ENCODE measurements at regions not wholly inside any gene's neighbourhood (a gene's known extent, or its start where the extent isn't known, plus 50 kb on each side); places are given as distances from the start of the nearest gene placed in this dataset.

- Histone ChIP-seq H4K20me1 (ENCODE audit: insufficient read depth, low read length) (no peaks in the 10 kb centered on the region), H3K27me3 (ENCODE audit: control insufficient read depth in 1 of 2, insufficient read depth in 2 of 2, low read length in 2 of 2) (no peaks in the 10 kb centered on the region), H3K9ac (ENCODE audit: insufficient read depth, low read depth, low read length) (no peak overlapping the region), H3K36me3 (replicated peaks in 1 of 2; ENCODE audit: control insufficient read depth in 1 of 2, insufficient read depth in 2 of 2, low read length in 2 of 2) (no peaks in the 10 kb centered on the region), H3K4me2 (ENCODE audit: low read depth, low read length) (no peak overlapping the region), H3K4me1 (ENCODE audit: insufficient read depth, low read length) (peaks cover 69% of the 10 kb centered on the region), H3K27ac (ENCODE audit: extremely low read length, insufficient read depth, low read length) (no peak overlapping the region), H2AFZ (ENCODE audit: low read length) (peak overlapping the region; percentile 24), H3K4me3 (replicated peaks in 1 of 3; ENCODE audit: insufficient read depth in 1 of 3, low read depth in 2 of 3, low read length in 3 of 3) (no peak overlapping the region), H3K9me3 (ENCODE audit: low read length) (no peaks in the 10 kb centered on the region), H3K79me2 (ENCODE audit: insufficient read depth, low read length) (no peaks in the 10 kb centered on the region)
- POLR2A ChIA-PET = interaction anchor here (1.1 to 3.7 kb wide), 5 partner anchors 8 to 219 kb away, joined by 3 to 35 read pairs (median 7); partner anchors contain the start of gene TNFRSF21
- FAIRE-seq (no peak), DNase-seq (ENCODE audit: low spot score) (no peak), ATAC-seq (no peak)
- no peak for TF ChIP-seq TRAFD1 (CRISPR knock-in tag; IDR thresholded peaks at IDR 0.05; ENCODE audit: borderline replicate concordance)
- 0 out of 2 replicates have a peak, but pooled peaks have one; percentile 36 for TF ChIP-seq ZNF230 (CRISPR knock-in tag; IDR thresholded peaks at IDR 0.05)
- CTCF ChIA-PET (ENCODE audit: low intra/inter-chr PET ratio, low total read pairs) = no interaction called here
- in situ Hi-C loops (cut with HindIII; ENCODE audit: extremely low pct_ligation_motif_present, low pct_unique_long_range_greater_than_20kb) = loop anchor here (10.0 kb wide), 1 partner anchor 133 kb away; no protein-coding TSS in a partner anchor
- no TSS peak for BruUV-seq (replicated peaks)
- intact Hi-C loops (cut with micrococcal nuclease; ENCODE audit: unreplicated experiment) = no loop called here
- 89% methylated on average over 4 of the region's 4 CpGs for WGBS (ENCODE audit: low lambda C conversion rate)
These were observed 49.9 kb upstream of the ADGRF1 start for GRCh38 chr6:47091886-47092668.
